ENCODE measurements at regions not wholly inside any gene's neighbourhood (a gene's known extent, or its start where the extent isn't known, plus 50 kb on each side); places are given as distances from the start of the nearest gene placed in this dataset.

- no peak overlapping the region for H3K4me3 ChIP-seq (ENCODE audit: low read depth, low read length)
- no peak for TF ChIP-seq CTCF (conservative IDR thresholded peaks at IDR 0.05; ENCODE audit: low read depth, low read length)
- DNase-seq (ENCODE audit: low read depth) = no peak
Observed at GRCh38 chr3:72375237-72376076, 472.8 kb downstream of the SHQ1 start.

DNA sequence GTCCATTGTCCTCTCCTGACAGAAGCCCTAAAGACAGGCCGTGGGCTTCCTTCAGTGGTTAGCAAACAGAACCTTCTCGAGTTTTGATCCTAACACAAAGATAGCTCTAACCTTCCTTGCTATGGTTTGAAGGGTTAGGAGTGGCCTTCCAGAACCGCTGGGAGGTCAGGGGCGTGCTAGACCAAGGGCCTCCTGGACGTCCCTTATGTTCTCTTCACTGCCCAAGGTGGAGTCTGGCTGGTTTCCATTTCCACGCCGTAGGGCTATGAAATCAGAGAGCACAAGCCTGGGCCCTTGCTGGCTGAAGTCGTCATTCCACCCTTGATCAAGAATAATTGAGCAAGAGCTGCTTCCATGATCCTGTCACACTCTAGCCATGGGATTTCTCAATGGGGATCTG lies 475.1 kb downstream of the SHQ1 start:
- TF ChIP-seq CTCF (conservative IDR thresholded peaks at IDR 0.05; ENCODE audit: low read depth, low read length) = no peak
- no peak overlapping the region for H3K4me3 ChIP-seq (ENCODE audit: low read depth, low read length)
- no peak for DNase-seq (ENCODE audit: low read depth)

DNA sequence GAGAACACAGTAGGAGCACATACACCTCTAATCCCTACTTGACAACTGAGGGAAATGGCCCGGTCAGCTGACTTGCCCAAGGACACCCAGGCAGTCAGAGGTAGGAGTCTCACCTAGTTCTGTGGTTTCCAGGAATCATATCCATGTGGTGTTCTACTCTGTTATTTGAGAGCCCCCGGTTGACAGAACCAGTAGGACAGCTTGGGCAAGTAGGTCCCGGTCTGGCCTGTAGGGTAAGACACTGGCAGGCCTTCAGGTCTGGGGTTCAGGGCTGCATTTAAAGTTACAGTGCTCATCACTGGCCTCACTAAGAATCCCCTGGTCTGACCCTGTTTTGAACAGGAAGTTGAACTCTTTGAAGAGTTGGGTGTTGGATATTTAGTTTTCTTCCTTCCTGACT lies 476.1 kb downstream of the SHQ1 start:
- no peak overlapping the region for H3K4me3 ChIP-seq (ENCODE audit: low read depth, low read length)
- DNase-seq (ENCODE audit: low read depth) = no peak
- TF ChIP-seq CTCF (conservative IDR thresholded peaks at IDR 0.05; ENCODE audit: low read depth, low read length) = no peak

- H3K4me3 ChIP-seq (ENCODE audit: low read depth, low read length) = no peak overlapping the region
- no peak for DNase-seq (ENCODE audit: low read depth)
- no peak for TF ChIP-seq CTCF (conservative IDR thresholded peaks at IDR 0.05; ENCODE audit: low read depth, low read length)
Observed at GRCh38 chr3:72371431-72371830, 476.8 kb downstream of the SHQ1 start.

- no peak for DNase-seq (ENCODE audit: low read depth)
- H3K4me3 ChIP-seq (ENCODE audit: low read depth, low read length) = no peak overlapping the region
- TF ChIP-seq CTCF (conservative IDR thresholded peaks at IDR 0.05; ENCODE audit: low read depth, low read length) = no peak
Observed at GRCh38 chr3:72370947-72371346, 477.3 kb downstream of the SHQ1 start.

DNA sequence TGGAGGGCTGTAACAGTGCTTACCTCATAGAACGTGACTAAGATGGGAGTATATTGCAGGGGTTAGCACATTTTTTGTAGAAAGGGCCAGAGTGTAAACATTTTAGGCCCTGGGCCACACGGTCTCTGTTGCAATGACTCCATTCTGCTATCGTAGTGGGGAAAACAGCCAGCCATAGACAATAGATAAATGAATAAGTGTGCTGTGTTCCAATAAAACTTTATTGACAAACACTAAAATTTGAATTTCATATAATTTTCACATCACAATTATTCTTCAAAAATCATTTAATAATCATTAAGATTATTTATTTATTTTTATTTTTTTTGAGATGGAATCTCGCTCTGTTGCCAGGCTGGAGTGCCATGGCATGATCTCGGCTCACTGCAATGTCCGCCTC lies 478.6 kb downstream of the SHQ1 start:
- no peak overlapping the region for H3K4me3 ChIP-seq (ENCODE audit: low read depth, low read length)
- TF ChIP-seq CTCF (conservative IDR thresholded peaks at IDR 0.05; ENCODE audit: low read depth, low read length) = no peak
- DNase-seq (ENCODE audit: low read depth) = no peak

All from choroid plexus epithelial cell (primary cell).